GM19468 (cell line): ENCODE measurements at regions not wholly inside any gene's neighbourhood (a gene's known extent, or its start where the extent isn't known, plus 50 kb on each side); places are given as distances from the start of the nearest gene placed in this dataset.
"Not testable (repeated sequence)": the region's sequence is repeated elsewhere in the genome, so short reads cannot be mapped to it uniquely, and the experiment has no call there.

Source experiments
- ATAC-seq: cut with Tn5 transposase; IDR thresholded peaks from one replicate; pipeline ENCODE4 v1.9.1; 2021; ENCODE audit warnings: mild to moderate bottlenecking, moderate library complexity, moderate number of reproducible peaks; ENCODE audit not compliant: unreplicated experiment; ENCODE audit errors: extremely low read depth

DNA sequence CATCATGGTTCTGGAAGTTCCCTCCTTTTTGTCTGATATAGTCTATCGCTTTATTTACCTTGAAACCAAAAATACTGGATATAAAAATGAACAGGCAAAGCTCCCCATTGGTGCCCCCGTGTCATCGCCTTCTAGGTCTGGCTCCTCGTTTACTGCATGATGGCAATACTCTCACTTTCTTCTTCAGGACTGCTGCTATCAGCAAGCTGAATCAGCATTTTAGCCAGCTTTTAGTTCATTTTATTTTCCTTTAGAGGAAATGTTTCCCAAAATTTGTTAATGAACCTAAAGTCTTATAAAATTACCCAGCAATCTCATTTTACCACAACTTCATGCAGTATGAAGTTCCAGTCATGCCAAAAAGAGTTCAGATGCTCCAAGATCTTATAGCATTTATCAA lies 80.5 kb downstream of the ZIC3 start:
- no peak for ATAC-seq

DNA sequence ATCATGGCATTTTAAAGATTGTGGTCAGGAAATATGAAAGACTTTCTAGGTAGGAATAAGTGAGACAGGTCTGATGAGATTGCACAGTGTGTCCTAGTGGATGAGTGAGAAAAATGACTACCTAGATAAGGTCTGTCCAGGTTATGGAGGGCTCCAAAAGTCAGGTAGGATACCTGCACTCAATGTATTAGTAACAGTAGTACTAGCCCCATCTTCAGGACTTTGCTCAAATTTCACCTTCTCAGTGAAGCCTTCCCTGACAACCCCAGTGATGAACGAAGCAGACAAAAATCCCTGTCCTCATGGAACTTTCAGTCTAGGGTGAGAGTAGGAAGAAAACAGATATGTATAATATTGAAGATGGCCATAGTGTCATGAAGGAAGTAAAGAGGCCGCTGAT lies 85.7 kb downstream of the ZIC3 start:
- no peak for ATAC-seq

DNA sequence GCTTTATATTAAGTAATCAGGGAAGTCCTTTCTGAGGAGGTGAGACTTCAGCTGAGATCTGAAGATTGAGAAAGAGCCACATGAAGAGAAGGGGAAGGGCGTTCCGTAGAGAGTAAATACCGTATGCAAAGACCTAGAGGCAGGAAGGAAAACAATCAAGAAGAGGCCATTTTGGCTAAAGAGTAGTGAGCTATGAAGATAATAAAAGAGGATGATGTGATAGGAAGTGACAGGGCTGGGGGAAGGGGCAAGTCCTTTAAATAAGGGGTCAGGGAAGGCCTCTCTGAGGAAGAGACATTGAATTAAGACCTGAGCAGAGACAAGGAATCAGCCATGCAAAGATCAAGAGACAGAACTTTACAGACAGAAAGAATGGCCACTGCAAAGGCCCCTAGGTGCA lies 86.2 kb downstream of the ZIC3 start:
- no peak for ATAC-seq

DNA sequence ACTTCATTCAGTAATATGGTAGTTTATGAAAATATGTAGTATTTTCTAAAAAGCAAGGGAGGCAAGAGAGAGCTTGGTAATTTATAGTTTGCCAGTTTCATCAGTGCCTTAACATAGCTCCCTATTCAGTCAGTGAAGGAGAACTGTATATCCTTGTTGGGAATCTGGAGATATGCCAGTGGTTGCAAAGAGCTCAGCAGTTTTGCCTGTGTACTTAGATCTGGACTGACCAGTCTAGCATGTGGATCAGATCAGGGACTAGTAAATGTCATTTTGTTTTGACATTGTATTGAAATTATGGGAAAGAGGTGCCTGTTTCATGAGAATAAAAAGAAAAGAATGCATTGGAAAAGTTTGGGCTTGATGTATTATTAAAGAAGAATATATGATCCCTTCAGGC lies 88.6 kb downstream of the ZIC3 start:
- ATAC-seq = no peak

DNA sequence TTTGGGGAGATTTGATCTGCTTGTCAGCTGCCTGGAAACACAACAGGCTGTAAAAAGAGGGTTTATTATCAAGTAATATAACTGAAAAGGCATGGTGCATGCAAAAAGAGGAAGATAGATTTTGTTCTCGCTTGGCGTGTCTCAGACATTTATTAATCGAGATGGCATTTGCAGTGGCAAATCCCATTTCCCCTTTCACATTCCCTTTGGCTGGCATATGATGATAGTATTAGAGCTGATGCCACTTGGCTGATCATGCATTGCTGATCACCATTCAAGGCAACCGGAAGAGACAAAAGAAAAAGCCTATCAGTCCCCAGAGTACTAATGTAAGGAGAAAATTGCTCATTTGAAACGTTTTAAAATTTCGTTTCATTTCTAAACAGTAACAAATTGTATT lies 101.8 kb downstream of the ZIC3 start:
- ATAC-seq = no peak

DNA sequence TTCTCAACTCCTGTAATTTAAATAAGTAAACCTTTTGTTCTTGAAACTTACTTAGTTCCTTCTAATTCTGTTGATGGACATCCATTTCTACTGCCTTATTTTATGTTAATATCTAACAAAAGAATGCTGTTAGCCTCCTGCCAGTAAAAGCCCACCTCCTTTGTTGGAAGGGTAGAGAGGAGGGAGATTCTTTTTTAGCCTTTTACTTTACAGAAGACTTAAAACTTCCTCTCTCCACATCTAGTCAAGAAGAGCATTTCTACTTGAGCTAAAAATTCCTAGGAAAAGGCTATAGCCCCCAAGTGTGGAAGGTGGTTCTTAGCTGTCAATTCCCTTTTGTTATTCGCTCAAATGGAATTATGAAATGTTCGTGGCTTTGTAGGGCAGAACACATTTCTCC lies 118.7 kb downstream of the ZIC3 start:
- no peak for ATAC-seq

DNA sequence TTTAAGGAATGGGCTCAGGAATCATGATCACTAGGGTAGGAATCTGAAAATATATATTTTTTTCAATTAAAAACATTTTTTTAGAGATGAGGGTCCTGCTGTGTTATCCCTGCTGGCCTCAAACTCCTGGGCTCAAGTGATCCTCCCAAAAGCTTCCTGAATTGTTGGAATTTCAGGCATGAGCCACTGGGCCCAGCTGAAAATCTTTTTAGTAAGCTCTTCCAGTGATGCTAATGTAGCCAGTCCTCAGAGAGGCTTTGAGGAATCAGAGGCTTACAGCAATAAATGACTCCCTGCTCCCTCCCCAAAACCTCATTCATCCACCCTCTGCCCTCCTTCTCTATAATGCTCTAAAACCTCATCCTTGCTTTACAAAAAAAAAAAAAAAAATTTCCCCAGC lies 129.5 kb downstream of the ZIC3 start:
- no peak for ATAC-seq

DNA sequence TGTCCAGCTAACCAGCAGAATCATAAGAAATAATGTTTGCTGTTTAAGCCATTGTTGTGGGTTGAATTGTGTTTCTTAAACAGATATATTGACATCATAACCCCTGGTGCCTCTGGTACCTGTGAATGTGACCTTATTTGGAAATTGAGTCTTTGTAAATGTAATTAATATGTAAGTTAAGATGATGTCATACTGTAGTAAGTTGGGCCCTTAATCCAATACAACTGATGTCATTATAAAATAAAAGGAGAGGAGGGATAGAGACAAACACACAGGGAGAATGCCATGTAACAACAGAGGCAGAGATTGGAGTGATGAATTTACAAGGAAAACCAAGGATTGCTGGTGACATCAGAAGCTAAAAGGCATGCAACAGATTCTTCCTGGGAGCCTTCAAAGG lies 141.4 kb downstream of the ZIC3 start:
- ATAC-seq = no peak

DNA sequence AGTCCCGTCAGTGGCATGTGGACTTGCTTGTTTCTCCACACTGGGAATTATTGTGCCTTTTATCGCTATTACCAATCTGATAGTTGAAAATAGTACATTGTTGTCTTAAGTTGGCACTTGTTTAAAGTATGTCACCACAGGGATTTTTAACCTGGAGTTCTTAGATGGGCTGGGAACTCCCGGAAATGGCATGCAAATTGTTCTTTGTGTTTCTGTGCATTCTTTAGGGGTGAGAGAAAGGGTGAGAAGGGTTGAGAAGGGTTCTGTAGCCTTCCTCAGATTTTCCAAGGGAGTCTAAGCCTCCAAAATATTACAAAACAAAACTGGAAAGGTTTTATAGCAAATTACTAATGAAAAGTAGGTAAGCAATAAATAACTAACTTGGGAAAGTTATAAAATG lies 176.9 kb downstream of the ZIC3 start:
- no peak for ATAC-seq

DNA sequence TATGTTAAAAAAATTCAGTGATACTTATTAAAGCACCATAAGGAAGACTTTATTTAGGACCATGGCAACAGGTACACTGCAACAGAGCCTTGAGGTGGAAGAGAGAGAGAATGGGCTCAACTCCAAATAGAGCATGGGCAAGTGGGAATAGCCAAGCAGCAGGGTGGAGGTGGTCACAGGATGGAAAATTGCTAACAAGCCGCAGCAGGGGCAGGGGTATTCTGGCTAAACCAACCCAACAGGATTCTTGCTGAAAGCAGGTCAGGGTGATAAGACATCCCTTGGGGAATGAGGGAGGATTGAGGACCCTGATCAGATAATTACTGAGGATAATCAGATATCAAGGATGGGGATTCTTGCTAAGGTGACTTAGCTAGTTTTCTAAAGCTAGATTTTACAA lies 177.5 kb downstream of the ZIC3 start:
- ATAC-seq = no peak

DNA sequence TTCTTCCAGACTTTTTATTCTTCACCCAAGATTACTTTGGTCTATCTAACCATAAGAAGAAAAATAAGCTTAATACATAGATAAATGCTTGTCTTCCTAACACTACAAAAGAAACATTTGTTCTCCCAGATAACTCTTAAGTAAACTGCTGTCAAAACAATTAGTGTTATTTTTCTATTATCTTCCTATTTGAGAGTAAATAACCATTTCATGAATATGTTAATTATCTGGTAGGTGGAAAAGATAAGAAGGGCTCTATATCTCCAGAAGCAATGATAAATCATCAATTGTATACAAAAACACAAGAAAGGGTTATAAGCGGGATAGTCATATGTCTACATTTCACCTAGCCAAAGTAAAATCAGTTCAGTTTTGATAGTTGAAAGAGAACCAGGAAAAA lies 180.4 kb downstream of the ZIC3 start:
- ATAC-seq = no peak

DNA sequence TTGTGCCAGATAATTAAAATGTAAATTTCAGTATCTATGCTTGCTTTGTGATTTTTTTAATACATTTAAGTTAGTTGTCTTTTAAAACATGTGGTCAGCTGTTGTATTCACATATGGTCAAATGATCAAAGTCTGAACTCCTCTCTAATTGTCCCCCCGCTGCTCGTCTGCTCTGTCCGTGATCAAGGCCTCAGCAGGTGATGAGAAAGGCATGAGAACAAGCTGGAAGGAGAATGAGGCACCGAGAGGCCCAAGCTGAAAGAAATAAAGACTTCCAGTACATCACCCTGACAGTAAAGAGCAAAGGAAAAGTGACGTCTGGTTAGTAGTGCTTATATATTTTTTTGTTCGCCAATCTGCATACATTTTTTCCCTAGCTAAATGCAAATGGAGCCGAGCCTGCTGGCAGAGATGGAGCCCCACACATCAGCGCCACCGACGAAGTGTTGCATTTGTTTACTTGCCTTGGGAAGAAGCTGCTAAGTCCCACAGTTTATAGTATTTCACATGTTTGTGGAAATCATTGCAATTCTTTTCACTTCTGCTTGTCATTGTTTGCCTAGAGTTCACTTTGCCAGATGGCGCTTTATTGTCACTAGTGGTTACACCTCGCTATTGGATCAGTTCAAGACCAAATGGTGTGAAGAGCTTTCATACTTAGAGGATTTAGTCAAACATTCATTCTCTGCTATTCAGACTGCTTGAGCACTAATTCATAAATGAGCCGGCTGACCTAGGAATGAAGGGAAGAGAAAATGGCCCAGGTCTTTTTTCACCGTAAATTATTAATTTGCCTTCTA lies 181.5 kb downstream of the ZIC3 start:
- no peak for ATAC-seq

DNA sequence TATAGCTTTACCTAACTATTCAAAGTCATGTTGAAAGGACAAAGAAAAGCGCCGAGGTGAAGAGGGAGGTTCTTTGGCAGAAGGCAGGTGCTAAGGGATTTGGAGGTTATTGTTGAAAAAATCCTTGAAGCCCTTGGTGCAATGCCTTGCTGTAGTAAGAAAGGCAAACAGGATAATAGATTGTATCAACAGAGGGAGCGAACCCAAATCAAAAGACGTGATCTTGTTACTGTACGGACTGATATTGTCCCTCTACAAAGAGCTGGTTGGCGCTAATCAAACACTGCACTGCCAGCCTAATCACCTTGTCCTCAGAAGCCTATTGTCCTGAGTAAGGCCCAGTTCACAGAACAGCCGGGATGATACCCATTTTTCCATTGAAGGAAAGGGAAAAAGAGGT lies 182.9 kb downstream of the ZIC3 start:
- ATAC-seq = no peak

DNA sequence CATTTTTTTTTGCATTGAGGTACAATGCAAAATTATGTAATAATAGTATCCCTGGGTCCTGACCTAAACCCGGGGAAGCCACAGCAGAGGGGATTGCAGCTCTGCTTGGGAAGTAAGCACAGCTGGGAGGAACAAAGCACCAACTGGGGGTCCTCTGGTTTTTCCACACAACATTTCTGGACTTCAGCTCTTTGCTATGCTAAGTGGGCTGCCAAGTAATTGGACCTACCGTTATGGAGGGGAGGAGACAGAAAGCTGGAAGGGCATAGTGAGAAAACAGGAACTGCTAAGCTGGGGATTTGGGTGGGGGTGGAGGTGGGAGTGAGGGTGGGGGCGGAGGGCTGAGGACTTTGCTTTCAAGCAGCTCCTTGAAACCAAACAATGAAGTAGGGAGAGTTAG lies 183.3 kb downstream of the ZIC3 start:
- no peak for ATAC-seq

DNA sequence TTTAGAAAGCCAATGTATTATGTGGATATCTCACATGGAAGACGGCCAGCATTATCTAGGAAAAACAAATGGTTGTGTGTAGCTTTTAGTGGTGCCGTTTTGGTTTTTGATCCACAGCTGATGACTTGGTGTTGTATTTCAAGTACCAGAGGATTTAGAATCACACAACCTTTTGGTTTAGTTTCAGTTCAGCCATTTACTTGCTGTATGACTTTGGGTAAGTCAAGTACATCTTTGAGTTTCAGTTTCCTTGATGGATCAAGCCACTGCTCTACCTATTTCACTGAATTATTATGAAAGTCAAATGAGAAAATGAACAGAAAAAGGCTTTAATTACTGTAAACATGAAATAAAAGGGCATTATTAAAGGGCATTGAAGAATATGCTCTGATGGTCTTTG lies 205.6 kb downstream of the ZIC3 start:
- no peak for ATAC-seq

DNA sequence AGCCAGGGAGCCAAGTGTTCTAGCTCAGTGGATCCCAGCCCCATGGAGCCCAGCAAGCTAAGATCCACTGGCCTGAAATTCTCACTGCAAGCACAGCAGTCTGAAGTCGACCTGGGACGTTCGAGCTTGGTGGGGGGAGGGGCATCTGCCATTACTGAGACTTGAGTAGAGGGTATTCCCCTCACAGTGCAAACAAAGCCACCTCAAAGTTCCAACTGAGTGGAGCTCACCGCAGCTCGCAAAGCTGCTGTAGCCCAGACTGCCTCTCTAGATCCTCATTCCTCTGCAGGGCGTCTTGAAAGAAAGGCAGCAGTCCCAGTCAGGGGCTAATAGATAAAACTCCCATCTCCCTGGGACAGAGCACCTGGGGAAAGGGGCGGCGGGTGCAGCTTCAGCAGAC lies 226.3 kb downstream of the ZIC3 start:
- no peak for ATAC-seq

DNA sequence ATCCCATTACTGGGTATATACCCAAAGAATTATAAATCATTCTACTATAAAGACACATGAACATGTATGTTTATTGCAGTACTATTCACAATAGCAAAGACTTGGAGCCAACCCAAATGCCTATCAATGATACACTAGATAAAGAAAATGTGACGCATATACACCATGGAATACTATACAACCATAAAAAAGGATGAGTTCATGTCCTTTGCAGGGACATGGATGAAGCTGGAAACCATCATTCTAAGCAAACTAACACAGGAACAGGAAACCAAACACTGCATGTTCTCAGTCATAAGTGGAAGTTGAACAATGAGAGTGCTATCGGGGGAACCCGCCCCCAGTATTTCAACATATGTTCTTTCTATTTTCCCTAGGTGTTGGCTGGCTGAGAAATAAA lies 232.0 kb downstream of the ZIC3 start:
- not testable (repeated sequence) for ATAC-seq

DNA sequence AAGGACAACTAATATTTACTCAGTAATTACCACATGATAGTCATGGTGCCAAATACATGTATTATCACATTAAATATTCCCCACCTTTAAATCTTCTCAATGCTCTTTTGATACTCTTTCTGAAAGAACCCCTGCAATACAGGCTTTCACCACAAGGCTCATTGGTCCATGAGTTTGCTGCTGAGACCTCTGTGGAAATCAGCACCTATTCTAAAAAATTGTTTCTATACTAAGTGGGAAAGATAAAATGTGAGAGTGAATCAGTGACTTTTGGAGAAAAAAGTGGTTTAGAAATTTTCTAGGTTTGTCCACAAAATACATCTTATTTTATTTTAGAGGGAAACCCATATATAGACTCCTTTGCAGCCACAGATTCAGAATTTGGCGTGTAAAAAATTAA lies 257.3 kb downstream of the ZIC3 start:
- no peak for ATAC-seq

DNA sequence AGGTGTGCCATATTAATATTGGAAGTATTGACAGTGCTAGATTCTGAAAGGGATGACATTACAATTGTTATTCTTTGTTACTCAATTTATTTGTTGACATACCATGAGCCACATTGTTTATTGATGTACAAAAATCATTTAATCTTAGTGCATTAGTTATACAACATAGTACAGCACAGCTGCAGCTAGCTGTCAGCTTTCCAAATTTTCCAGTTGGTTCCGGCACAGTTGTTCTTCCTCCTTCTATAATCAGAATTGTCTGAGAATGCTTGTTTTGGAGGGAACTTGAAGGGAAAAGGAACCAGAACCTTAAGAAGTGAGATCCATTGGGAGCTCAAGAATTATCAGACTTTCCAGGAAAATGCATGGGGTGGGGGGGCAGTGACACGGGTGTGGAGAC lies 281.4 kb downstream of the ZIC3 start:
- no peak for ATAC-seq

DNA sequence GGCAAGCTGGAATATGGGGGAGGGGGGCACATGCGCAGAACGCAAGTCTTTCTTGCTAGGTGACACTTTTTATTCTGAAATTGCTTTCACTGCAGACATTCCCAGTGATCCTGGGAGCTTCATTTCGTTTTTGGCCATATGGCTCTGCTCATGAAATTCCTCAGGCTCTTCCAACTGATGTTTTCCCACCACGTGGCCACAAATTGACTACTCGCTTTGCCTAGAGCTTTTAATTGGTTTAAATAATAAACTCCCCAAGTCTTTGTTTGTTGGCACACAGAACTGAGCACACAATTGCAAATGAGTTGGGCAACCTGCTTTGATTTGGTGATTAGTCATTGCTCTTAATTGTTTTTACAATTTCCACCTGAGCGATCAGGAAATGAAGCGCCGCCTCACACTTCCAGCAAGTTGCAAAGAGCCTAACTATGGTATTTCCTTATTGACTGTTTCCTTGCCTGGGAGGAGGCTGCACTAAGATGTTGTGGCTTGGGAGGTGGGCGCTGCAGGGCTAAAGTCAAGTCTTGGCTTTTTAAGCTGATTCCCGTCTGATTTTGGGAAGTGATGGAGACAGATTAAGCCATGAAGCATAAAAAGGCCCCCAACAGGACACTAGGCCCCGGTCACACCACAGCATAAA lies 282.5 kb downstream of the ZIC3 start:
- ATAC-seq = no peak

DNA sequence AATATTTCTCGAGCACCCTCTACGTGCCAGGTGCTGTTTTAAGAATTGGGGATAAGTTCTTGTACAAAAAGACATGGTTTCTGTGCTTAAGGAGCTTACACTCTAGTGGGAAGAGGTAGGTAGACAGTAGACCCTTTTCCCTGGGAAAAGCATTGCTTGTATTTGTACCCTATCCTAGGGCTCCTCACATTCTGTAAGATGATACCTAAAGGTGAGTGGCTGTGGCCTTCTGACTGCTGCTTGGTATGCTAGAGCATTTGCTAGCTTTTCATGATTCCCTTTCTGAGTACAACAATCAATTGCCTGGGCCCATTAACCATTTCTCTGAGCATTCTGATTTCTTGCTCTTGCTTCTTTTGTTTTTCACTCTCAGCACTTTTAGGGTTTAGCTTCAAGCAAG lies 286.6 kb downstream of the ZIC3 start:
- no peak for ATAC-seq

DNA sequence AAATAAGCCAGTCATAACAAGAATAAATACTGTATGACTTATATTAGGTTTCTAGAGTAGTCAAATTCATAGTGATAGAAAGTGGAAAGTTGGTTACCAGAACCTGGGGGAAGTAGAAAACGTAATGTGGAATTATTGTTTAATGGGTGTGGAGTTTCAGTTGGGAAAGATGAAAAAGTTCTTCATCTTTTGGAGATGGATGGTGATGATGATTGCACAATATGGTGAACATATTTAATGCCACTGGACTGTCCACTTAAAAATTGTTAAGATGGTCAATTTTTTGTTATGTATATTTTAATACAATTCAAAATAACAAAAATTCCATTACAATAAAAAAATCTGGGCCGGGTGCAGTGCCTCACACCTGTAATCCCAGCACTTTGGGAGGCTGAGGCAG lies 289.6 kb downstream of the ZIC3 start:
- ATAC-seq = no peak
